WTC11 (cell line): ENCODE measurements at regions not wholly inside any gene's neighbourhood (a gene's known extent, or its start where the extent isn't known, plus 50 kb on each side); places are given as distances from the start of the nearest gene placed in this dataset.

Source experiments
- FOXK1 ChIP-seq: sonication (generic); formaldehyde crosslinking; IDR thresholded peaks from 2 replicates; pipeline ENCODE4 v1.8.0; 2022; ENCODE audit warnings: mild to moderate bottlenecking, moderate library complexity, missing genetic modification reagents
- TF ChIP-seq, protein P1 (sequence below): fragments of 200-600 bp; IDR thresholded peaks from 2 replicates; pipeline ENCODE4 v1.8.0; 2022; ENCODE audit warnings: antibody characterized with exemption
- TF ChIP-seq, protein P2 (sequence below): sonication (generic); formaldehyde crosslinking; IDR thresholded peaks from 2 replicates; pipeline ENCODE4 v1.8.1; 2023; ENCODE audit warnings: mild to moderate bottlenecking, missing genetic modification reagents, moderate library complexity
- TF ChIP-seq, protein P3 (sequence below): sonication (generic); formaldehyde crosslinking; conservative IDR thresholded peaks from 2 replicates; pipeline ENCODE4 v1.8.1; 2022; ENCODE audit warnings: mild to moderate bottlenecking, missing genetic modification reagents

DNA sequence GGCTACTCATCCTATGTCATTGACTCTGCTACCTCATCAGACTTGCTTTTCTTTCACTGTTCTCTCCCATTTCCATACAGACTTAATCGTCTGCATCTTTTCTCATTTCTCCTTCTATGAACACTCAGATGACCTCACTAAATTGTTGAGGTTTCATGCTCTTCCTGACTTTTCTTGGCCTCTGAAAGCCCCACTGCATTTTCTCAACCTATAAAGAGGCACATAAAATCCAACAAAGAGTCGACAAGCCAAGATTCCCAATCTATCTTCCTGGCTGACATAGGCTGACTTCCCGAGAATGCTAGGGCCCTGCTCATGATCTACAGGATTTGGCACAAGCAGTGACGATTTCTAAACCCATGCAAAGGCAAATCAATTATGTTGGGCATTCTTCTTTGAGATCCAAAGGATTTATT, 280.8 kb upstream of the DPYD start:
- TF ChIP-seq, protein P1, sequence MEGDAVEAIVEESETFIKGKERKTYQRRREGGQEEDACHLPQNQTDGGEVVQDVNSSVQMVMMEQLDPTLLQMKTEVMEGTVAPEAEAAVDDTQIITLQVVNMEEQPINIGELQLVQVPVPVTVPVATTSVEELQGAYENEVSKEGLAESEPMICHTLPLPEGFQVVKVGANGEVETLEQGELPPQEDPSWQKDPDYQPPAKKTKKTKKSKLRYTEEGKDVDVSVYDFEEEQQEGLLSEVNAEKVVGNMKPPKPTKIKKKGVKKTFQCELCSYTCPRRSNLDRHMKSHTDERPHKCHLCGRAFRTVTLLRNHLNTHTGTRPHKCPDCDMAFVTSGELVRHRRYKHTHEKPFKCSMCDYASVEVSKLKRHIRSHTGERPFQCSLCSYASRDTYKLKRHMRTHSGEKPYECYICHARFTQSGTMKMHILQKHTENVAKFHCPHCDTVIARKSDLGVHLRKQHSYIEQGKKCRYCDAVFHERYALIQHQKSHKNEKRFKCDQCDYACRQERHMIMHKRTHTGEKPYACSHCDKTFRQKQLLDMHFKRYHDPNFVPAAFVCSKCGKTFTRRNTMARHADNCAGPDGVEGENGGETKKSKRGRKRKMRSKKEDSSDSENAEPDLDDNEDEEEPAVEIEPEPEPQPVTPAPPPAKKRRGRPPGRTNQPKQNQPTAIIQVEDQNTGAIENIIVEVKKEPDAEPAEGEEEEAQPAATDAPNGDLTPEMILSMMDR = no peak
- TF ChIP-seq, protein P2, sequence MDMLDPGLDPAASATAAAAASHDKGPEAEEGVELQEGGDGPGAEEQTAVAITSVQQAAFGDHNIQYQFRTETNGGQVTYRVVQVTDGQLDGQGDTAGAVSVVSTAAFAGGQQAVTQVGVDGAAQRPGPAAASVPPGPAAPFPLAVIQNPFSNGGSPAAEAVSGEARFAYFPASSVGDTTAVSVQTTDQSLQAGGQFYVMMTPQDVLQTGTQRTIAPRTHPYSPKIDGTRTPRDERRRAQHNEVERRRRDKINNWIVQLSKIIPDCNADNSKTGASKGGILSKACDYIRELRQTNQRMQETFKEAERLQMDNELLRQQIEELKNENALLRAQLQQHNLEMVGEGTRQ = no peak
- no peak for TF ChIP-seq FOXK1 (CRISPR knock-in tag)
- TF ChIP-seq, protein P3, sequence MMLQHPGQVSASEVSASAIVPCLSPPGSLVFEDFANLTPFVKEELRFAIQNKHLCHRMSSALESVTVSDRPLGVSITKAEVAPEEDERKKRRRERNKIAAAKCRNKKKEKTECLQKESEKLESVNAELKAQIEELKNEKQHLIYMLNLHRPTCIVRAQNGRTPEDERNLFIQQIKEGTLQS = no peak
